MM.1S (cell line): ENCODE measurements at regions not wholly inside any gene's neighbourhood (a gene's known extent, or its start where the extent isn't known, plus 50 kb on each side); places are given as distances from the start of the nearest gene placed in this dataset.

ENCODE experiments used
- DNase-seq: peaks from one replicate; pipeline ENCODE4 v3.0.0-alpha.2; 2015
- H2AFZ ChIP-seq: fragments of 300-600 bp; sonication (generic); 2 replicates; pipeline ENCODE4 v1.6.0; 2016; ENCODE audit warnings: antibody characterized with exemption, low read length
- H3F3A ChIP-seq: fragments of 300-600 bp; sonication (generic); 2 replicates; pipeline ENCODE4 v1.6.1; 2016; ENCODE audit warnings: mild to moderate bottlenecking, antibody characterized with exemption, low read length, moderate library complexity, mixed read lengths; ENCODE audit not compliant: insufficient read depth
- H3K27ac ChIP-seq: fragments of 300-600 bp; sonication (generic); 2 replicates; pipeline ENCODE4 v1.5.1; 2016; ENCODE audit warnings: mild to moderate bottlenecking, low read length
- H3K27me3 ChIP-seq: fragments of 300-600 bp; sonication (generic); replicated peaks from 2 replicates; pipeline ENCODE4 v1.6.0; 2016; ENCODE audit warnings: low read length; ENCODE audit not compliant: insufficient read depth
- H3K36me3 ChIP-seq: fragments of 300-600 bp; sonication (generic); replicated peaks from 2 replicates; pipeline ENCODE4 v1.6.1; 2016; ENCODE audit warnings: mild to moderate bottlenecking, low read length, mixed read lengths; ENCODE audit not compliant: insufficient read depth
- H3K4me1 ChIP-seq: fragments of 300-600 bp; sonication (generic); 2 replicates; pipeline ENCODE4 v1.6.1; 2016; ENCODE audit warnings: low read length, mixed read lengths
- H3K4me2 ChIP-seq: fragments of 300-600 bp; sonication (generic); 2 replicates; pipeline ENCODE4 v1.6.0; 2016; ENCODE audit warnings: low read depth, low read length
- H3K4me3 ChIP-seq: fragments of 300-600 bp; sonication (generic); 2 replicates; pipeline ENCODE4 v1.5.1; 2016; ENCODE audit warnings: low read length, mixed read lengths
- H3K79me2 ChIP-seq: fragments of 300-600 bp; sonication (generic); 2 replicates; pipeline ENCODE4 v1.6.1; 2016; ENCODE audit warnings: mixed run types, low read length, mixed read lengths
- H3K9ac ChIP-seq: fragments of 300-600 bp; sonication (generic); 2 replicates; pipeline ENCODE4 v1.6.1; 2016; ENCODE audit warnings: low read length, mixed read lengths
- H3K9me2 ChIP-seq: fragments of 300-600 bp; sonication (generic); replicated peaks from 2 replicates; pipeline ENCODE4 v1.6.1; 2016; ENCODE audit warnings: mild to moderate bottlenecking, low read length, mixed read lengths; ENCODE audit not compliant: insufficient read depth
- H3K9me3 ChIP-seq: fragments of 300-600 bp; sonication (generic); replicated peaks from 2 replicates; pipeline ENCODE4 v1.6.1; 2016; ENCODE audit warnings: mild to moderate bottlenecking, low read length, mixed read lengths; ENCODE audit not compliant: insufficient read depth
- H4K20me1 ChIP-seq: fragments of 300-600 bp; sonication (generic); 2 replicates; pipeline ENCODE4 v1.6.1; 2016; ENCODE audit warnings: mild to moderate bottlenecking, low read length, moderate library complexity, mixed read lengths; ENCODE audit not compliant: insufficient read depth
- CTCF ChIP-seq: fragments of 300-600 bp; sonication (generic); IDR thresholded peaks from 2 replicates; pipeline ENCODE4 v1.5.1; 2016; ENCODE audit warnings: antibody characterized with exemption, low read length, mixed read lengths
- EZH2 ChIP-seq: fragments of 300-600 bp; sonication (generic); optimal IDR thresholded peaks from 2 replicates; pipeline ENCODE3; 2017; ENCODE audit warnings: low read depth, mild to moderate bottlenecking, antibody characterized with exemption, low read length, mixed read lengths
- EZH2phosphoT487 ChIP-seq: fragments of 300-600 bp; sonication (generic); IDR thresholded peaks from 2 replicates; pipeline ENCODE4 v1.6.1; 2018; ENCODE audit warnings: antibody characterized with exemption, low read length

GRCh38 chr7:25763463-25763860 lies 388.5 kb upstream of the NFE2L3 start:
- Histone ChIP-seq H3K36me3 (no peaks in the 10 kb centered on the region), H3F3A (no peaks in the 10 kb centered on the region), H3K27ac (no peak overlapping the region), H3K27me3 (no peaks in the 10 kb centered on the region), H3K9ac (no peak overlapping the region), H3K4me3 (no peak overlapping the region), H3K4me1 (no peaks in the 10 kb centered on the region), H3K4me2 (no peak overlapping the region), H3K79me2 (no peaks in the 10 kb centered on the region), H3K9me2 (no peaks in the 10 kb centered on the region), H4K20me1 (no peaks in the 10 kb centered on the region), H3K9me3 (no peaks in the 10 kb centered on the region), H2AFZ (no peak overlapping the region)
- no peak for DNase-seq
- no peak for TF ChIP-seq EZH2
- no peak for TF ChIP-seq EZH2phosphoT487
- no peak for TF ChIP-seq CTCF

- DNase-seq: no peak
- no peaks in the 10 kb centered on the region for H3K27me3 ChIP-seq
- H3K9me2 ChIP-seq: no peaks in the 10 kb centered on the region
- H3K4me1 ChIP-seq: no peaks in the 10 kb centered on the region
- no peak overlapping the region for H3K27ac ChIP-seq
- H3K9ac ChIP-seq: no peak overlapping the region
- no peaks in the 10 kb centered on the region for H3K9me3 ChIP-seq
- no peaks in the 10 kb centered on the region for H3F3A ChIP-seq
- H3K36me3 ChIP-seq: no peaks in the 10 kb centered on the region
- no peaks in the 10 kb centered on the region for H3K79me2 ChIP-seq
- no peak for TF ChIP-seq EZH2
- TF ChIP-seq CTCF: no peak
- TF ChIP-seq EZH2phosphoT487: no peak
- no peak overlapping the region for H3K4me2 ChIP-seq
- H4K20me1 ChIP-seq: no peaks in the 10 kb centered on the region
- H2AFZ ChIP-seq: no peak overlapping the region
- no peak overlapping the region for H3K4me3 ChIP-seq
Observed at GRCh38 chr7:25765110-25765655, 386.8 kb upstream of the NFE2L3 start.

GRCh38 chr7:25770235-25770634 lies 381.8 kb upstream of the NFE2L3 start:
- no peak overlapping the region for H3K4me3 ChIP-seq
- TF ChIP-seq EZH2: no peak
- TF ChIP-seq EZH2phosphoT487: no peak
- TF ChIP-seq CTCF: no peak
- no peak overlapping the region for H3K27ac ChIP-seq
- H3K4me1 ChIP-seq: no peaks in the 10 kb centered on the region
- H3K9me3 ChIP-seq: no peaks in the 10 kb centered on the region
- no peak overlapping the region for H2AFZ ChIP-seq
- H3K4me2 ChIP-seq: no peak overlapping the region
- no peaks in the 10 kb centered on the region for H3K9me2 ChIP-seq
- no peak overlapping the region for H3K9ac ChIP-seq
- no peaks in the 10 kb centered on the region for H3K27me3 ChIP-seq
- H4K20me1 ChIP-seq: no peaks in the 10 kb centered on the region
- H3K36me3 ChIP-seq: no peaks in the 10 kb centered on the region
- no peak for DNase-seq
- H3F3A ChIP-seq: no peaks in the 10 kb centered on the region
- no peaks in the 10 kb centered on the region for H3K79me2 ChIP-seq
